ENCODE measurements at regions not wholly inside any gene's neighbourhood (a gene's known extent, or its start where the extent isn't known, plus 50 kb on each side); places are given as distances from the start of the nearest gene placed in this dataset.

DNA sequence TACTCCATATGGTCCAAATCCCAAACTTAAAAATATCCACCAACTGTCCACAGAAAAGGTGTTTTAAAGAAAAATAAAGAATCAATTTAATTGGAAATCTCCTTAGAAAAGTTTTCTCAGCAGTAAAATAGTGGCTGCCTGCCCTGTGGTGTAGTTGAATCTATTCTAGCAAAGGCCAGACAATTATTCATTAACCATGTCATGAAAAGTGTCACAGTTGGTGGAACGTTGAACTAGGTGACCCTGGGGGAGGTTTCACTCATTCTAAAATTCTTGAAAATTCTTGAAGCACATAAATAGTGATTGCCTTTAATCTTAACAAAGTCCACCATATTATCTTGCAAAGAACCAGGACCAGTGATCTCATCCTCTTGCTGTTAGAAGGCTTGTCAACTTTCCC, 78.4 kb upstream of the GZMB start:
- no peak for TF ChIP-seq EZH2 (IDR thresholded peaks at IDR 0.05; ENCODE audit: insufficient read depth, poor library complexity, severe bottlenecking)
- TF ChIP-seq EZH2phosphoT487 (IDR thresholded peaks at IDR 0.05; ENCODE audit: insufficient read depth, low read depth), result no peak

Measured in GM23248 (cell line).